GM21526 (cell line): ENCODE measurements at regions not wholly inside any gene's neighbourhood (a gene's known extent, or its start where the extent isn't known, plus 50 kb on each side); places are given as distances from the start of the nearest gene placed in this dataset.

Experiments used
- ATAC-seq: cut with Tn5 transposase; IDR thresholded peaks from one replicate; pipeline ENCODE4 v1.9.1; 2021; ENCODE audit warnings: moderate library complexity; ENCODE audit not compliant: unreplicated experiment, low FRiP score

DNA sequence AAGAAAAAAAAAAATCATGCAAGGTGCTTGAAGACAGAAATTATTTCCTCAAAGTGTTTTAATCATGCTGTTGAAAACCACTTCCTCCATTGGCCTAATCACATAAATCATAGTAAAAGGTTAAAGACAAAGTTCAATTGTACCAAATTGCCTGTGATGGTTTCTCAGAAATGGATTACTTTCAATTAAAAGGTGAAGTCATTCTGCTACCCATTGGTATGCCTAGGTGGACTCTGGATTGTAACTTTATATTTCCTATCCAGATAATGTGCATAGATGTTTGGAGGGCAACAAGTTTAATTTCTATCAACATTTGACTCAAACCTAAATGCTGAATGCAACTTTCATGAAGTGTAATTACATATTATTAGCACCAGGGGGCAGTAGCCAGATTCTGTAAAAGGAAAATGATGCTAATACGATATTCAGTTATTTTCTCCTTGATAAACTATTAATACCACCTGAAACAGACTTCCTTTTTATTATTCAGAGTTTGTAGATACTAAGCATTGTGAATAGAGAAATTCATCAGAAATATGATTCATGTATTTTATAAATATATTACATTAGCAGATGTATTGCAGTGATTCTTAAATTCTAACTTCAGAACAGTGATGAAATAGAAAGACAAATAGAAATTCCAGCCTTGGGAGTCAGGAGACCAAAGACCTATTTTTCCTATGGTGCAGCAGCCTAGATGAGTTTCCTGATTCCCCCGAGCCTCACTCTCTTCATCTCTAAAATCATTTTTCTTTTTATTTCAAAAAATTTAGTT lies 148.2 kb downstream of the CAAP1 start:
- ATAC-seq, result no peak

DNA sequence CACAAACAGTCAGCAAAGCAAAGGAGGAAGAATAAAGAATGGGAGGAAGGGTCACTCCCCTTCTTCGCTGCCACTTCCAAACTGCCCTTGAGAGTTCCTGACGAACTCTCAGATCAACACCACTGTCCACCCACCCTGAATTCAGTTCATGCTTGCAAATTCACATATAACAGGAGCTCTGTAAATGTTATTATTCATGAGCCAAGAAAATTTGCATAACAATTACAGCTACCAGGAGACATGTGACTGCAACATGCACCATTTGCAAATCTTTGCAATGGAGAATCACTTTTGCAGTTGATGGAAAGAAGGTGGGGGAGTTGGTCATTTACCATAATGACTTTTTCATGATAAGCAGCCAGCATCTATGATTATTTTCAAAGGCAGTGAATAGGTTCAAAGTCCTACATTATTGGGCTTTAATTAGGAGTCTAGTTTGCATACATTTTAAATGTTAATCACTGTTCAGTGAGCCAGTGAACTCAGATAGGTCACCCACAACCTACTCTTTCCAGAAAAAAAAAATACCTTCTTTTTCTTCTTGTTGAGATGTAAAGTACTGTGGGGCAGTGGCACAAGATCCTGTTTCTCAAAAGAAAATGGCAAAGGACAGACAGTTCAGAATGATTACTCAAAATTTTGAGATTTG lies 149.7 kb downstream of the CAAP1 start:
- no peak for ATAC-seq

DNA sequence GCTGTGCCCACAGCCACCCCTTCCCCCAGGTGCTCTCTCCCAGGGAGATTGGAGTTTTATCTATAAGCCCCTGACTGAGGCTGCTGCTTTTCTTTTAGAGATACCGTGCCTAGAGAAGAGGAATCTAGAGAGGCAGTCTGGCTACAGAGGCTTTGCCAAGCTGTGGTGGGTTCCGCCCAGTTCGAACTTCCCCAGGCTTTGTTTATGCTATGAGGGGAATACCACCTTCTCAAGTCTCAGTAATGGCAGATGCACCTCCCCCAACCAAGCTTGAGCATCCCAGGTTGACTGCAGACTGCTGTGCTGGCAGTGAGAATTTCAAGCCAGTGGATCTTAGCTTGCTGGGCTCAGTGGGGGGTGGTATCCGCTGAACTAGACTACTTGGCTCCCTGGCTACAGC lies 157.4 kb downstream of the CAAP1 start:
- ATAC-seq, result no peak

DNA sequence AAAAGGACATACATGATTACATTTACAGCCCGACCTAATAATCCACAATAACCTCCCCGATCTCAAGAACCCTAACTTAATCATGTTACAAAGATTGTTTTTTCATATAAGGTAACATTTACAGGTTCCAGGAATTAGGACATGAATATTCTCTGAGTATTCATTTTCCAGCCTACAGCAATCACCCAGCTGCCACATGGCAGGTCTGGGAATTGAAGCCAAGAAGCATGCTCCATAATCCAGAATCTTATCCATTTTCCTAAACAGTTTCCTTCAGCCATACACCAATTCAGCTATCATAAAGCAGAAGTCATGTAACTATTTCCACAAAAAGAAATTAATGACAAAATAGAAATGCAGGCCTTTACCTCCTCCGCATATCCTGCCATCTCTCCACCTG lies 163.4 kb downstream of the CAAP1 start:
- ATAC-seq, result no peak

DNA sequence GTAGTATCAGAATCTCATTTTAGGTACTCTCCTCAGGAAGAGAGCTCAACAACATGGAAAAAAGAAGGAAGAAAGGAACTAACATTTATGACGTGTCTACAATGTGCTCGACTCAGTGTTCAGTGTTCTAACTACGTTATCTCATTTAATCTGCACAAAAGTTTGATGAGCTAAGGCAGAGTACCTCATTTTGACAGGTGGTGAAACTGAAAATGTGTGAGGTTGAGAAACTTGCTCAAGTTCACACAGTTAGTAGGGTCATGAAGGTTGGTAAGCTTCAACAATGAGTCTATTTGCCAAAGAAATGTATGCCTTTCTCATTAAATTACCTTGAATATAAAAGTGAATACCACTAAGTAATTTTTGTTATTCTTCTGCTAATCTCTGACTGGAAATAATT lies 165.1 kb downstream of the CAAP1 start:
- peak; percentile 71 for ATAC-seq

DNA sequence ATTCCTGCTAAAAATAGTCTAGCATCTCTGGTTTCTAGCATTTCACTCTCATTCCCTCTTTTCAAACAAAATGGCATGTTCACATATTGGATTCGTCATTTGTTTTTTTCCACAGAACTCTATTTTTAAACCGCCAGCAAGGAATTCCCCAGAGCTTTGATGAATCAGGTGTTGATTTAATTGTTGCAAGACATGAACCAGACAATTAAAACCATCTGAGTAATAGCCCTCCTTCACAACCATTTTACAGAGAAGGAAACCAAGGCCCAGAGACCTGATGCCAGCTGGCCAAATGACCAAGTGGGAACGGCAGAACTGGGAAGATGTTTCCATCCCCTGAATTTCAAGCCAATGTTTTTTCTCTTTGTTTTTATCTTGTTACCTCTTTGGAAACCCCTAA lies 167.0 kb downstream of the CAAP1 start:
- no peak for ATAC-seq

DNA sequence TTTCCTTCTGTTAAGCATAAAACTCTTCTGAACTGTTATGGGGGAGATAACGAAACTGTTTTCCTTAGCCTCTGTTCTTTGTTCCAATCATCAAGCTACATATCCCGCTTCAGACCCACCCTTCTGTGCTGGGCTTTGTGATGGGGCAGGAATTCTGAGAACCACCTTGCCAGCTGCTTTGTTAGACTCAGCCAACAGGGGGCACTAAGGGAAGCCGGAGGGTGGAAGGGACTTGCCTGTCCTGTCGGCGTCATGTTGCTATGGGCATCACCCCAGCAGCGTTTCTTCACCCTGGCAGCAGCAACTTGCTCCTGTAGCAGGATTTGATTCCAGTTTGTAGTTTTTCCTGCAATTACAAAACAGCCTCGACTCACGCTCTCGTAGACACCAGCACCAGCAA lies 169.1 kb downstream of the CAAP1 start:
- peak; percentile 75 for ATAC-seq

DNA sequence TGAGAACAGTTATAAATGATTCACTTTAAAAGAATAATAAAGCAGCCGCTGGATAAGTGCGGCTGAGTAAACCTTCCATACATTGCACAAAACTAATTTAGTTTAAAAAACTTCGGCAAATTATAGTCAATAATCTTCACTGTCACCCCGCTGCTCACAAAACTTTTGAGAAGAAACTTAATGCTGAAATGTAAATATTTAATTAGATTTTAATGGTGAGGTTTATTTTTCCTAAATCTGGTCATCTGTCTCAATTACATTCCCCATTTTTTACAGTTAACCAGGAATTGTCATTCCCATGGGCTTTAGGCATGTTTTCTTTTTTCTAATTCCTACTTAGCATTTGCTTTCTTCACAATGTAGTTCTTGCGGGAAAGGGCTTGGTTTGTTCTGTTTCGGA lies 169.8 kb downstream of the CAAP1 start:
- no peak for ATAC-seq

DNA sequence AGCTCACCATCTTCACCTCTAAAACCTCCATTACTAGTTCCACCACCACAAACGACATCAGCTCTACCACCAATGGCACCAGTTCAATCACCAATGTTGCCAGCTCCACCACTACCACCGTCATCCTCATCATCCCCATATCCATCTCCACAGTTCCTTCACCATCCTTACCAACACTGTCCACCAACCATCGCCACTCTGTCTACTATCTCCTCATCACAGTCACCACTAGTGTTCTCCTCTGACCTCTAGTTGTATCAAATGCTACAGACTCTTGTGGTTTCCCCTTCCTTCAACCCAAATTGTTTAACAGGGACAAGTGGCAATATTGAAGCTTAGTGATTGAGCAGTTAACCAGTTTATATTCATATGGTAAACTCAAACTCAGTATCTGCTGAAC lies 182.6 kb downstream of the CAAP1 start:
- no peak for ATAC-seq

DNA sequence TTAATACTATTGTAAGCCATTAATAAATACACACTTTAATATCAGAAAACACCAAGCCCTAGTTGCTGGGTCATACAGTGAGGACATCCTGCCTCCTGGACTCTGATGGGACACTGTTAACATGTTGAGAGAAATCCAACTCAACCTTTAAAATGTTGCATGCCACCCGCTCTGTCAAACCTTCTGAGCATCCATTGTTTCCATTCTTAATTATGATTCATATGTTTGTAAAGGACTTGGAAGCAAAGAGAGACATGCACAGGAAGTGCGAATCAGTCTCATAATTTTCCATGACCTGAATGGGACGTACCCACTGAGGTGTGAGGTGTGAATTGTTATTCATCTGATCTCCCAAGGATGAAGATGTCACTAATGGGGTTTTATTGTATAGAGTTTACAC lies 186.4 kb downstream of the CAAP1 start:
- ATAC-seq, result no peak

DNA sequence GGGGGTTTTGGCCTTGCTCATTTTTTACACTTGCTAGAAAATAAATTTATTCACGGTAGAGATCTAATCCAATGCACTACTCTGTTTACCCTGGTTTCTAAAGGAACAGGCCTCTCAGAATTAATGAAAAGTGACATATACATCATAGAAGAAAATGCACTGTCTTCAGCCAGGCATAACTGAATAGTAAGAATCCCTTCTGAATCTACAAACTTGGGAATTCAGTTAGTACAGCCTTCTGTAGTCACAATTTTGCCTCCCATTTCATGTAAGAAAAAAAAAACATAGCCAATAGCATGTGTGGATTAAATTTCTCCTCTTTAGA lies 197.3 kb downstream of the CAAP1 start:
- ATAC-seq, result no peak

DNA sequence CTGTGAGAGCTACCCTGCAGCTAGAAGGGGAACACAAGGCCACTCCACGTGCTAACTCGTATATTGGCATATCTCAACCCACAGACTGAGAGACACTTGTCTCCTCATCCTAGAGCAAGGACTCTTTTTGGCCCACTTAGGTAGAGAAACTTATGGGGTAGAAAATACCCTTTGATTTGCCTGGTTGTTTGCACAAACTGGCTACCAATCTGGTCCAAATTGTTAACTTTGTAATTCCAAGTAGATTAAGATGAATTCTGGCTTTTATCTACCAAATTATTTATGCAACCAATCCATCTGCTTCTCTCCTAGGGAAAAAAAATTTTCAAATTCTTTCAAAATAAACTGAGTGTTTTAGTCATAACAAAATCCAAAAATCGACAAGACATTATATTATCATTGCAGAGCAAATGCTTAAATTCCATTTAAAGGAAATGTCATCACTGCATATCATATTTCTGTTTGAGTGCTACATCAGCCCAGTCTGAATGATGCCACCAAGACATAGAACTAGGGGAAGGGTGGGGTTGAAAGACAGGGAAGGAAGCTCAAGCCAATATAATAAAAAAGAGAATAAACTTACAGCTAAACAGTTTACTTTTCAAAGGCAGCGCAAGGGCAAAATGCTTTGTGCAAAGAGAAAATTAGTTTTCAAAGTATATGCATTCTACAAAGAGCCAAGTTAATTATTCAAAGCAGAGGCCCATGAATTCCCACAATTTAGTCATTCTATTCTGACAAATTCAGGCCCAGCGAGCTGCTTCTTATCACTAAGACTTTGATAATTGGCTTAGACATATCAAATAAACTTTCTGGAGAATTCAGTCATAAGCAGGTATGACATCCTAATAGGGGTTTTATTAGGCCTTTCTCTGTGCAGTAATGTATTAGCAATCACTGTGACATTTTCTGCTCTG lies 198.0 kb downstream of the CAAP1 start:
- no peak for ATAC-seq

DNA sequence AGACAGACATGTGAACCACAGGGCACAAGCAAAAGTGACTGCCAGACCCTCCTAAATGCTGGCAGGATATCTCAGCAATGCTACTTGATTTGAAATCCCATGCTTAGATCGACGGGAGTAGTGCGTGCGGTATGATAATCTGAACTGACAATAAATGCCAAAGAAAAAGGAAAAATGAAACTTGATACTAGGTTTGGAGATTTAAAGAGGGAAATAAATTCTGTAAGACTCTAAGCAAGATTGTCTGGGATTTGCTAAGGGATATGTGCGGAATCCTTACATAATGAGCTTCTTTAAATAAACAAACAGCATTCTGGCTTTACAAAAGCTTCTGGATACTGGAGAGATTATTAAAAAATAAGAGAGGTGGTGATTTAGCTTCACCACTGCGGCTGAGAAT lies 203.6 kb downstream of the CAAP1 start:
- ATAC-seq, result no peak

DNA sequence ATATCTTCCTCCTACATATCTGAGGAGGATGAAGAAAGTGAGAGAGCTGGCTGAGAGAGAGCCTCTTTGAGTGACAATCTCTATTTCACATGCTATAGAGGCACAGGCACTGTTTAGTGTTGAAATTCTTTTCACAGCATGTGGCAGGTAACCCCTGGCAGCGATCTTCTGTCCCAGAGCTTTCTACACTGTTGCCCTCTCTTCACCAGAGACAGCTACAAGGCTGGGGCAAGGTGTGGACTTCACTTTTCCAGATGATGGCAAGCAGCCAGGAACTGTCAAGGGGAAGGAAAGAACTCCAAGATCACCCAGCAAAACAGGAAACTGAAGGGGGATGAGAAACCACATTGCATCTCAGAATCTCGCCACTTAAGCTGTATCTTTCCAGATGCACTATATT lies 205.2 kb downstream of the CAAP1 start:
- ATAC-seq, result no peak

DNA sequence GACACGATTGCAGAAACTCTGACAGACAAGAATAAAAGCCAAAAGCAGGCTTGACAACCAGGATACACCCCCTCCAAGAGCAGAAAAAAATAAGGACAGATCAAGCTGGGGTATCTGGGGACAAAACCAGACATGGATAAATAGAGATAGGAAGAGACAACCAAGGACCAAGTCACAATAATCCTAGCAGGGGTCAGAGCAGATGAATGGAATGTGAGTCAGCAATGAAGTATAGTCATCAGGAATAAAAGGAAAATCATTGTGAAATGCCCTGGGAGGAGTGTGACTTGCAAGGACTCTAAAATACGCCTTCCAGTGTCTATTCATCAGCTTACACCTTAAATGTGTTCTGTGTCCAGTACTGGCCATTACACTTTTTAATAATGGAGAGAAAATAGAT lies 206.8 kb downstream of the CAAP1 start:
- ATAC-seq, result no peak

DNA sequence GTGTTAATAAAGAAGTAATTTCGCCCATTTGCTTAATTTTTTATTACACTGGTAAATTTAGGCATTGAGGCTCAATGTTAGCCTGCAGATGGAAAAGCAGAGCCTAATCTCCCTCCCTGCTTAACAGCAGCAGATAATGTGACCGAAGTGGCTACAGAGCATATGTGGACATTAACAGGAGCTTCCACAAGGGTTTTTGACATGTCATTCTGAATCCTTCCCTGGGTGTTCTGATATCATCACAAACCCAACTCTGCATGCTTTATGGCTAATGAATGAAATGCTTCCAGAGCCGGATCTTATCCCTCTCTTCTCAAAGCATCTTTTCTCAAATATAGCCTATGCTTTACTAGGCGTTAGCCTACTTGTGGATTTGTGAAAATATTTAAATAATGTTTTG lies 208.6 kb downstream of the CAAP1 start:
- no peak for ATAC-seq

DNA sequence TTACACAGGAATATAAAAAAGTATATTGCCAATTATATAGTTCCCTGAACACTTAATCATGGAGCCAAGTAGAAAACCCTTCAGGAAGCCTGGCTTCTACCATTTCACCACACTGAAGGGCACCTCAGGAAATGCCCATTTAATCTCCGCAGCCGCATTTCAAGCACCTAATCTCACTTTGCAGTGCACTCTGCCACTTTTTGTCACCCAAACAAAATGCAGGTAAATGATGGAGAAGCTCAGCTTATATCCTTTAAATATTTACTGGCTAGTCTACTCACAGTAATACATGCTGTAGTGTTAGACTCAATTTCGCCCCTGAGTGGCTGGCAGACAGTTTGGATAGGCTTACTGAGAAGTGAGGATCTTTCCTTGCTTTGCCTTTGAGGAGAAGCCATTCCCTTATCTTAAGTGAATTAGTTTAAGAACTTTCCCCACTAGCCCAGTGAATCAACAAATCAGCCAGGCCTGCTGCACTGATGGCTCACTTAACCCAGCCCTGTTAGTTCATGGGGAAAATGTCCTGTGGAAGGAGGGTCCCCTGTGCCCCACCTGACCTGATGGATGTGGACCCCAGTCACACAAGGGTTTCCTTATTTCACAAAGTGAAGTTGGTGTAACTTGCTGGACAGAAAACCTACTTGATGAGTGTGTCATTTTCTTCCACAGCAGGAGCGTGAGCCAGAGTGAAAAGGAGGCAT lies 209.7 kb downstream of the CAAP1 start:
- ATAC-seq, result no peak

DNA sequence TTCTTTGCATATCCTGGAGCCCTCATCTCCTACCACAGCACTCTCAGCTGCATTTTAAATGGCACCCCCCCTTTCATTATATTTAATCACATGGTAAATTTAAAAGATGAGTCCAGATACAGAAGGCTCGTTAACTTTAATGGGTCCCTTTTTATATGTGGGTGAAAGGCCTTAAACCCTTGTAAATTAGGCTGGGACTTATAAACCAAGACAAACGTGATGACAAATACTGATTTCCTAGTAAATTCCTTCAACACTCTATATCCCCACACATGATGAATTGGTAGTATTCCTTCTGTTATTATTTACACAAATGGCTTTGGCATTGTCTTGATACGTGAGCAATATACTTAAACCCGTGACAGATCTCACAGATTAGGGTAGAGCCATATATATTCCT lies 210.6 kb downstream of the CAAP1 start:
- ATAC-seq, result no peak

DNA sequence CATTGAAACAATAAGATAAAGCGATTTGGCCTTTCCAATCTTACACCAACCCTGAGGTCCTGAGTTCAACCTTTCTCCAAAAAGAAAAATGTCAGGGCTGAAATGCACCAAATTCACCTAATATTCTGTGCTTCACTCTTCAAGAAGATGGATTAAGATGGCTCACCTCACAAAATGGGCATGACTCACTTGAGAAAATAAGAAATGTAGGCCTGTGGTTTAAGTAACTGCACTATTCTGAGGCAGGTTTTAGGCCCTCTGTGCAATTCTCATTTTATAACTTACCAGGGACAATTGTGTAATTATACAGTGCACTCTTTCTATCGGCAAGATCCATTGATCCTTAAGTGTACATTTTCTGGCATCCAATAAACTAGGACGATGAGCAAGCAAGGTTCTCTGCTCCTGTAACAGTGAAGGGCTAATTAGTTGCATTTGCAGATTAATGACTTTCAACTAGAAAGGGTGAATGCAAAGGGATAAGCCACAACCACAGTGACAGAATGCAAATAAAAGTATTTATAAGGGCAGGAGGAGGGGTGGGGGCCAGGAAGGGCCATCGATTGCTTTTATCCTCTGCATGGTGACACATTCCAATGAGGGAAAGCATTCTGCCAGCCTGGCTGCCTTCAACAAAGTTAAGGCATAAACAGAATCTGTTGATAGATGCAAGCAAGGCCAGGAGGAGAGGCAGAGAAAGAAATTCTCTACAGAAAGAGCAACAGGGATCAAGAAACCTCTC lies 214.5 kb downstream of the CAAP1 start:
- ATAC-seq, result no peak

DNA sequence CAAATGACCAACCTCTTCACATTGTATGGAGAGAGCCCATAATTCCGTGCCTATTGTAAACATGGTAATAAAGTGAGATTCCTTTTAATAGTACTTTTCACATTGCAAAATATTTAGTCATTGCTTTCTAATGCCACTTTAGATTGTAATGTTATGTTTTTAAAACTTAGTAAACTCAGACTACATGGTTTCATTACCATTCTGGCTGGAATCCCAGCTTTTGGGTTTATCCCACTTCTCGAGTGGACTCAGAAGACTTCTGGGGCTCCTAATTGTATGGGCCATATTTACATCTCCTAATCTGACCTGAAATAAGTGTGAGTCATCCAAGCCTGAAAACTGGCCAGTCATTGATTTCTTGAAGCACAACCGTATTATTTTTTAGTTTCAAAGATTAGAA lies 217.6 kb downstream of the CAAP1 start:
- no peak for ATAC-seq
